ENCODE measurements at regions not wholly inside any gene's neighbourhood (a gene's known extent, or its start where the extent isn't known, plus 50 kb on each side); places are given as distances from the start of the nearest gene placed in this dataset.

- no peak for TF ChIP-seq EZH2 (IDR thresholded peaks at IDR 0.05; ENCODE audit: borderline replicate concordance, low read length)
- no peak for TF ChIP-seq CTCF (conservative IDR thresholded peaks at IDR 0.05 in 1 of 2, IDR thresholded peaks at IDR 0.05 in 1 of 2; ENCODE audit: extremely low read depth in 1 of 2, insufficient read depth in 1 of 2, low read depth in 1 of 2, low read length in 2 of 2)
Measured at GRCh38 chr12:124233041-124233796, 61.7 kb upstream of the RFLNA start.

All from mammary epithelial cell (primary cell).